GM12878 (cell line): ENCODE measurements at regions not wholly inside any gene's neighbourhood (a gene's known extent, or its start where the extent isn't known, plus 50 kb on each side); places are given as distances from the start of the nearest gene placed in this dataset.

Experiments
- ATAC-seq: fragments of 200-7000 bp; cut with Tn5 transposase; 3 replicates; pipeline ENCODE4 v1.9.1; 2020; ENCODE audit warnings: mild to moderate bottlenecking, moderate library complexity
- BruUV-seq: library from RNA; stranded (reverse); fragments of 400-500 nt; replicated peaks from 2 replicates; lab custom pipeline; 2021; lab: Mats Ljungman, UMichigan
- CTCF ChIA-PET: fragments of 300-600 bp; sonication (Branson Sonifier 250); formaldehyde crosslinking; extraction: SDS; loops from one replicate; lab custom pipeline; 2021; ENCODE audit warnings: inconsistent platforms; lab: Yijun Ruan, JAX
- POLR2A ChIA-PET: fragments of 350-600 bp; formaldehyde crosslinking; extraction: SDS; loops from one replicate; lab custom pipeline; 2021; ENCODE audit warnings: inconsistent platforms; lab: Charles Lee
- RAD21 ChIA-PET: fragments of 300-600 bp; sonication (Branson Sonifier 250); formaldehyde crosslinking; loops from one replicate; lab custom pipeline; 2023; ENCODE audit warnings: antibody characterized with exemption; ENCODE audit not compliant: unreplicated experiment; lab: Charles Lee
- SMC1A ChIA-PET: fragments of 300-600 bp; sonication (Branson Sonifier 250); formaldehyde crosslinking; loops from one replicate; lab custom pipeline; 2023; ENCODE audit not compliant: unreplicated experiment, uncharacterized antibody; lab: Charles Lee
- DNase-seq: peaks from one replicate; pipeline ENCODE4 v3.0.0-alpha.2; 2011; ENCODE audit warnings: low read depth, low spot score
- FAIRE-seq: peaks from 3 replicates; lab custom pipeline; 2011; peaks lifted over from hg19 to GRCh38; lab: Jason Lieb, UNC
- H2AFZ ChIP-seq: 2 replicates; pipeline ENCODE4 v1.6.0; 2011; ENCODE audit warnings: low read depth, low read length, control low read depth; ENCODE audit not compliant: control insufficient read depth
- H3K27ac ChIP-seq: 2 replicates; pipeline ENCODE4 v1.5.1; 2011; ENCODE audit warnings: control low read depth; ENCODE audit not compliant: control insufficient read depth, insufficient read depth
- H3K27me3 ChIP-seq, 2 experiments: replicated peaks in 1 of 2; 2 replicates each; pipeline versions ENCODE4 v1.6.0 to v1.6.1; 2011; ENCODE audit warnings: low read length in 1 of 2; ENCODE audit not compliant: control insufficient read depth in 2 of 2, insufficient read depth in 2 of 2
- H3K36me3 ChIP-seq, 2 experiments: 2 replicates each; pipeline ENCODE4 v1.5.1; 2011; ENCODE audit warnings: low read length in 1 of 2; ENCODE audit not compliant: control insufficient read depth in 2 of 2, insufficient read depth in 2 of 2
- H3K4me1 ChIP-seq: 2 replicates; pipeline ENCODE4 v1.6.1; 2011; ENCODE audit warnings: mild to moderate bottlenecking, low read length, moderate library complexity, mixed read lengths; ENCODE audit not compliant: control insufficient read depth, insufficient read depth
- H3K4me2 ChIP-seq: 2 replicates; pipeline ENCODE4 v1.6.0; 2011; ENCODE audit warnings: control low read depth; ENCODE audit not compliant: control insufficient read depth, insufficient read depth
- H3K4me3 ChIP-seq: fragments of 200-600 bp; sonication (generic); 2 replicates; pipeline ENCODE4 v1.5.1; 2016
- H3K79me2 ChIP-seq: 2 replicates; pipeline ENCODE4 v1.6.0; 2011; ENCODE audit warnings: low read length; ENCODE audit not compliant: control insufficient read depth, insufficient read depth
- H3K9ac ChIP-seq: 2 replicates; pipeline ENCODE4 v1.8.0; 2011; ENCODE audit warnings: low read length, control low read depth, mixed read lengths; ENCODE audit not compliant: control insufficient read depth, insufficient read depth
- H3K9me3 ChIP-seq: replicated peaks from 3 replicates; pipeline ENCODE4 v1.5.1; 2011; ENCODE audit warnings: mild to moderate bottlenecking, low read length; ENCODE audit not compliant: control insufficient read depth, insufficient read depth
- H4K20me1 ChIP-seq: 2 replicates; pipeline ENCODE4 v1.6.0; 2011; ENCODE audit not compliant: control insufficient read depth, insufficient read depth
- ATF3 ChIP-seq: IDR thresholded peaks from 2 replicates; pipeline ENCODE4 v1.6.1; 2011; ENCODE audit warnings: low read depth, mild to moderate bottlenecking, low read length, moderate library complexity, borderline replicate concordance; ENCODE audit errors: extremely low read depth
- CBX5 ChIP-seq: sonication (generic); IDR thresholded peaks from 2 replicates; pipeline ENCODE4 v1.6.1; 2016; ENCODE audit warnings: low read depth, moderate library complexity, mild to moderate bottlenecking, inconsistent platforms
- CREB1 ChIP-seq: IDR thresholded peaks from 2 replicates; pipeline ENCODE4 v1.6.1; 2012; ENCODE audit warnings: low read depth, mild to moderate bottlenecking, inconsistent platforms
- E2F8 ChIP-seq: fragments of 450-650 bp; IDR thresholded peaks from 2 replicates; pipeline ENCODE4 v1.6.1; 2018; ENCODE audit warnings: mild to moderate bottlenecking, low read depth, moderate library complexity; ENCODE audit not compliant: partially characterized antibody
- EGR1 ChIP-seq, 2 experiments: IDR thresholded peaks; 1 replicate in 1 of 2; 2 replicates in 1 of 2; pipeline ENCODE4 v1.6.1; 2011 to 2012; ENCODE audit warnings: low read depth in 2 of 2, low read length in 2 of 2, borderline replicate concordance in 1 of 2, mild to moderate bottlenecking in 1 of 2, moderate library complexity in 1 of 2
- ELK1 ChIP-seq: IDR thresholded peaks from 2 replicates; pipeline ENCODE4 v1.6.1; 2012; ENCODE audit warnings: low read depth, low read length, improper control_type of control experiment
- EZH2 ChIP-seq: IDR thresholded peaks from 2 replicates; pipeline ENCODE4 v1.6.1; 2012; ENCODE audit warnings: low read depth, mild to moderate bottlenecking, control low read depth, inconsistent platforms, low read length, borderline replicate concordance; ENCODE audit not compliant: control insufficient read depth
- GATAD2B ChIP-seq: fragments of 450-650 bp; conservative IDR thresholded peaks from 2 replicates; pipeline ENCODE4 v1.6.1; 2017; ENCODE audit warnings: low read depth, mild to moderate bottlenecking, moderate library complexity
- HDAC6 ChIP-seq: fragments of 200-600 bp; sonication (generic); IDR thresholded peaks from one replicate; pipeline ENCODE4 v1.8.0; 2017; ENCODE audit warnings: antibody characterized with exemption; ENCODE audit not compliant: unreplicated experiment
- RFX5 ChIP-seq: IDR thresholded peaks from 2 replicates; pipeline ENCODE4 v1.6.1; 2011; ENCODE audit warnings: low read depth, low read length, improper control_type of control experiment
- SUZ12 ChIP-seq: fragments of 200-600 bp; sonication (generic); IDR thresholded peaks from one replicate; pipeline ENCODE4 v1.6.1; 2018; ENCODE audit warnings: antibody characterized with exemption, mild to moderate bottlenecking; ENCODE audit not compliant: unreplicated experiment
- TCF7 ChIP-seq: IDR thresholded peaks from 2 replicates; pipeline ENCODE4 v1.6.1; 2014; ENCODE audit warnings: antibody characterized with exemption, borderline replicate concordance
- WRNIP1 ChIP-seq: IDR thresholded peaks from 2 replicates; pipeline ENCODE4 v1.6.1; 2011; ENCODE audit warnings: low read depth, low read length, improper control_type of control experiment, borderline replicate concordance
- ZNF687 ChIP-seq: fragments of 450-650 bp; IDR thresholded peaks from 2 replicates; pipeline ENCODE4 v1.6.1; 2017; ENCODE audit warnings: mild to moderate bottlenecking, moderate library complexity
- in situ Hi-C: fragments of 300-500 bp; cut with MboI; formaldehyde crosslinking; loops from 9 replicates; pipeline ENCODE4 v1.14.3; 2018; ENCODE audit warnings: mixed read lengths
- intact Hi-C: fragments of 100-400 bp; cut with micrococcal nuclease; formaldehyde crosslinking; loops from one replicate; pipeline ENCODE4 v1.14.2; 2022; ENCODE audit not compliant: unreplicated experiment

GRCh38 chr17:77712578-77712977 is 245.9 kb upstream of the TNRC6C start:
- Histone ChIP-seq H3K27ac (no peak overlapping the region), H3K4me2 (no peak overlapping the region), H3K36me3 (no peaks in the 10 kb centered on the region), H4K20me1 (no peaks in the 10 kb centered on the region), H3K79me2 (no peaks in the 10 kb centered on the region), H2AFZ (no peak overlapping the region), H3K4me3 (no peak overlapping the region), H3K27me3 (no peaks in the 10 kb centered on the region), H3K9me3 (no peaks in the 10 kb centered on the region; the same call in 2 of the 3 replicates), H3K4me1 (no peaks in the 10 kb centered on the region), H3K9ac (no peak overlapping the region)
- TF ChIP-seq SUZ12 (no peak), ATF3 (no peak), GATAD2B (no peak), RFX5 (no peak), WRNIP1 (no peak), EGR1 (IDR thresholded peaks at IDR 0.05; ENCODE audit: borderline replicate concordance in 1 of 2, low read depth in 2 of 2, low read length in 2 of 2) (no peak), TCF7 (no peak), E2F8 (no peak), ZNF687 (no peak), ELK1 (no peak), CBX5 (no peak), HDAC6 (no peak), EZH2 (no peak), CREB1 (no peak)
- DNase-seq (no peak), FAIRE-seq (no peak), ATAC-seq (no peak)
- no TSS peak for BruUV-seq
- in situ Hi-C loops (no loop called here), intact Hi-C loops (no loop called here)
- CTCF ChIA-PET = no interaction called here
- SMC1A ChIA-PET = no interaction called here
- POLR2A ChIA-PET = no interaction called here
- RAD21 ChIA-PET = no interaction called here
